NCI-H2081 treated with DMSO at 0.1 percent for 48 hours (cell line): ENCODE measurements at regions not wholly inside any gene's neighbourhood (a gene's known extent, or its start where the extent isn't known, plus 50 kb on each side); places are given as distances from the start of the nearest gene placed in this dataset.

Experiments used
- DNase-seq: peaks from one replicate; lab custom pipeline; 2025; lab: John Stamatoyannopoulos, UW

- no peak for DNase-seq
Observed at GRCh38 chr4:108365551-108365950, 196.8 kb upstream of the LEF1 start.

GRCh38 chr4:108361886-108362285, 193.2 kb upstream of the LEF1 start:
- DNase-seq: no peak

GRCh38 chr4:108361446-108361820, 192.7 kb upstream of the LEF1 start:
- DNase-seq: no peak

GRCh38 chr4:108360754-108361445, 192.2 kb upstream of the LEF1 start:
- no peak for DNase-seq

- DNase-seq: no peak
Observed at GRCh38 chr4:108359986-108360681, 191.4 kb upstream of the LEF1 start.

GRCh38 chr4:108359130-108359985, 190.6 kb upstream of the LEF1 start:
- DNase-seq: no peak

GRCh38 chr4:108355902-108356535, 187.3 kb upstream of the LEF1 start:
- no peak for DNase-seq

- no peak for DNase-seq
Observed at GRCh38 chr4:108355186-108355901, 186.6 kb upstream of the LEF1 start.

- DNase-seq: no peak
Observed at GRCh38 chr4:108352664-108353308, 184.1 kb upstream of the LEF1 start.

GRCh38 chr4:108351791-108352190, 183.1 kb upstream of the LEF1 start:
- no peak for DNase-seq

GRCh38 chr4:108350332-108350731, 181.6 kb upstream of the LEF1 start:
- DNase-seq: no peak

GRCh38 chr4:108346818-108347210, 178.1 kb upstream of the LEF1 start:
- no peak for DNase-seq

- DNase-seq: no peak
Observed at GRCh38 chr4:108345862-108346817, 177.4 kb upstream of the LEF1 start.

- DNase-seq: no peak
Observed at GRCh38 chr4:108342325-108342970, 173.7 kb upstream of the LEF1 start.

- no peak for DNase-seq
Observed at GRCh38 chr4:108337923-108338322, 169.2 kb upstream of the LEF1 start.

GRCh38 chr4:108336076-108336475, 167.3 kb upstream of the LEF1 start:
- DNase-seq: no peak

- DNase-seq: no peak
Observed at GRCh38 chr4:108335081-108335480, 166.3 kb upstream of the LEF1 start.

- no peak for DNase-seq
Observed at GRCh38 chr4:108334031-108334430, 165.3 kb upstream of the LEF1 start.

- no peak for DNase-seq
Observed at GRCh38 chr4:108333353-108333942, 164.7 kb upstream of the LEF1 start.
